HG02973 (cell line): ENCODE measurements at regions not wholly inside any gene's neighbourhood (a gene's known extent, or its start where the extent isn't known, plus 50 kb on each side); places are given as distances from the start of the nearest gene placed in this dataset.
"Not testable (repeated sequence)": the region's sequence is repeated elsewhere in the genome, so short reads cannot be mapped to it uniquely, and the experiment has no call there.

ENCODE experiments used
- ATAC-seq: cut with Tn5 transposase; IDR thresholded peaks from one replicate; pipeline ENCODE4 v1.9.1; 2021; ENCODE audit warnings: moderate library complexity; ENCODE audit not compliant: unreplicated experiment

DNA sequence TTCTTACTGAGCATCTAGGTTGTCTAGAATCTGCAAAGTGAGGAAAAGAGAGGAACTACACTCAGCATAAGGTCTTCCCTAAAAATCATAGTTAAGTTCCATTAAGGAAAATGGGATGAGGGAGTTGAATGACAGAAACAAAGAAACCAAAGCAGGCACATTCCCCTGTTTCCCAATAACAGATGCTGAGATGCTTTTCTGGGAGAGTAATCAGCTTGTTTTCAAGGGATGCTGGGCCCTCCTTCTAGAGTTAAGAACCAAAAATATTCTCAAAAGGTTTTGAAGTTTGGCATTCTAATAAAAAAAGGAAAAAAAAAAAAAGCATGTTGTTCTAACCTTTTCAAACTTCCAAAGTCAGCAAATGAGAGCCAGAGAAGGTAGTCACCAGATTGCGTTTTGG is 105.2 kb upstream of the ZNF648 start:
- no peak for ATAC-seq

DNA sequence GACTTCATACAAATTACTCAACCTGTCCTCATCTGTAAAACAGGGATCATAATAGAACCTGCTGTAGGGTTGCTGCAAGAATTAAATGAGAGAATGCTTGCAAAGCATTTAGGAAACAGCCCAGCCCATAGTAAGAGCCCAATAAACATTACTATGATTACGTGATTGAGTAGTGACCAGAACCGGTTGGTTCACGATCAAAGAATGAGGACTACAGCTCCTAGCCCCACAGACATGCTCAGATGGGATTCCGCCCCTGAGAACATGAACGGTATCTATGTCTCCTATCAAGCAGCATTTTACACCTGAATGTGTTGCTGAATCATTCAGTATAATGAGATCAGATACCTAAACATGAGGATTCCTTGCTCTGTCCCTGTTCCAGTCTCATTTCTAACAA is 104.8 kb upstream of the ZNF648 start:
- ATAC-seq, result no peak

DNA sequence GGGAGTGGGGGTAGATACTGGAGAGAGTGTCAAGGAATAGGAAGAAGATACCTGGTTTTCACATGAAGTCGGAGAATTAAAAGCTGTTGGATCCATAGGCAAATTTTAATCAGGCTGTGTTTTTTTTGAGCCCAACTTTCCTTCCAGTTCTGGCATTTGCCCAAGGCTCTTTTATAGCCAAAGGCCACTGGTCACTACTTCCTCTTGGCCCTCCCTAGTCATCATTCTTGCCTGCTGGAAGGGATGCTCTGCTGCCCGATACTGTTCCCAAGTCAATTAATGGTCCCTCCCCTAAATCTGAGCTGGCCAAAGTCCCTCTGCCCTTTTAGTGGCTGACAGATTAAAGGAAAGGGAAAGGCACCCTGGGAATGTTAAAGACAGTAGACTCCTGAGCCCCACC is 102.8 kb upstream of the ZNF648 start:
- ATAC-seq, result no peak

DNA sequence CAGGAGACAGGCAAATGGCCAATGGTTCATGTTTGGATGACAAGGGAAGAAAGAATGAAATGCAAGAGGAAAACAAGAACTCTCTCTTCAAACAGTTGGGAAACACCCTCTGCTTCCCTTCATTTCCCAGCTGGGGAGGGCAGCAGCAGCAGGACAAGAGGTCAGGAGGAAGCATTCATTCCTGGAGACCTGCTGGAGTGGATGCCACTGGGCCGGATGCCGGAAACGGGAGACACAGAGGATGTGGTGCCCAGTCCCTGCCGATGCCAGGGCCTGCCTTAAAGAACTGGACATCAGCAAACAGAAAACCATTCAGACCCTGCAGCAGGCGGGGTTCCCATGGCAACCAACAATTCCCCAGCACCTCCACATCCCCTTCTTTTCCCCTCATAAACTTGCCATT is 102.3 kb upstream of the ZNF648 start:
- no peak for ATAC-seq

DNA sequence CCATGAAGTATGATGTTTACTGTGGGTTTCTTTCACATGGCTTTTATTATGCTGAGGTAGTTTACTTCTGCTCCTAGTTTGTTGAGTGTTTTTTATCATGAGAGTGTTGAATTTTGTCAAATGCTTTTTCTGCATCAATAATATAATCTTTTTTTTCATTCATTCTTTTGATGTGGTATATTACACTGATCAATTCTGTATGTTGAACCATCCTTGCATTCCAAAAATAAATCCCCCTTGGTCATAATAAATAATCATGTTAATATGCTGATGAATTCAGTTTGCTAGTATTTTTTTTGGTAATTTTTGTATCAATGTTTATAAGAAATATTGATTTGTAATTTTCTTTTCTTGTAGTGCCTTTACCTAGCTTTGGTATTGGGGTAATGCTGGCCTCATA is 97.9 kb upstream of the ZNF648 start:
- ATAC-seq, result no peak

DNA sequence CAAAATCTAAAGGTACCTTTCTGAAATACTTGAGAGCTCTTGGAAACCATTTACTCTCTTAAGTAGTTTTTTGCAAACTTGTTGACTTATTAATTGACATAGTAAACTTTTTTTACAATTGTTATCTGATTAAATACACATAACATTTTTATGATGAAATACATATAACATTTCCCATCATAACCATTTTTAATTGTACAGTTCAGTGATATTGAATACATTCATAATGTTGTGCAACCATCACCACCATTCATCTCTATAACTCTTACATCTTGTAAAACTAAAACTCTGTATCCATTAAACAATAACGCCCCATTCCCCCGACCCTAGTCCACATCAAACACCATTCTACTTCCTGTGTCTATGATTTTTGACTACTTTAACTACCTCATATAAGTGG is 95.7 kb upstream of the ZNF648 start:
- no peak for ATAC-seq

DNA sequence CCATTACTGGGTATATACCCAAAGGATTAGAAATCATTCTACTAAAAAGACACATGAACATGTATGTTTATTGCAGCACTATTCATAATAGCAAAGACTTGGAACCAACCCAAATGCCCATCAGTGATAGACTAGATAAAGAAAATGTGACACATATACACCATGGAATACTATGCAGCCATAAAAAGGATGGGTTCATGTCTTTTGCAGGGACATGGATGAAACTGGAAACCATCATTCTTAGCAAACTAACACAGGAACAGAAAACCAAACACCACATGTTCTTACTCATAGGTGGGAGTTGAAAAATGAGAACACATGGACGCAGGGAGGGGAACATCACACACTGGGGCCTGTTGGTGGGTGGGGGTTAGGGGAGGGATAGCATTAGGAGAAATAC is 92.9 kb upstream of the ZNF648 start:
- not testable (repeated sequence) for ATAC-seq

DNA sequence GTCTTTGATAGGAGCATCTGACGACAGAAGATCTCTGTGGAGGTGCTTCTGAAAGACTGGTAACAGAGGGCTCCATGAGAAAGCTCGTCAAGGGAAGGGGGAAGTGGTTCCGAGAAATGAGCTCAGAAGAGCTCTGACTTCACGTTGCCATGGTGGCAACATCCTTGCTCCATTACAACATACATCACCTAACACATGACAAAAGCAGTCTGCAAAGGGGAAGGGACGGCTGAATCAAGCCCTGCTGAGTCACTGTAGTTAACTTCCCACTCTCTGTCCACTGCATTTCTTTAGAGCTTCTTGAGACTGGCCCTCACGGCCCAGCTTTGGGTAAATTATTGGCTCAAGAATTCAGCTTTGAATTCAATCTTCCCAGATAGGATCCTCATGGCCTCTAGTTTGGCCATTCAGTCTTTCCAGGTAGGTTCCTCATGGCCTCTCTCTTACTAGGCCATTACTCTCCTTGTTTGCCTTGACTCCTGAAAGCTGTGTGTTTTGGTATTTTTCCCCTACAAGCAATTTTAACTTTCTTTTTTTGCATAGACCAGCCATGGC is 88.0 kb upstream of the ZNF648 start:
- ATAC-seq, result no peak

DNA sequence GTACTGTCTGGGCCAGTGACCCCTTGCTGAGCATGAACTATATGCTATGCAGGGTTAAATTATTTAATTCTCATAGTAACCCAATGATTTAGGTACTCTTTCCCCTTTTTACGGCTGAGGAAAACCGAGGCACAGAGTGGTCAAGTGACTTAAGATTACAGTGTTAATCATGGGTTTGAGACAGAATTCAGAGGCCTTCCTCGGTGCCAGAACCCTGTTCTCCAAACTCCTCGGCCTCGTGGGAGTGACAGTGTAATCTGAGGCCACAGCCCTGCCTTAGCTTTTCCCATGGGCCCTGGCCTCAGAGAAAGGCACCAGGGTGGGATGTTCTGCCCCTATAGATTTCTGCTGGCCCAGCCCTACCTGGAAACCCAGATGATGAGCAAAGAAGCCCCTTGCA is 86.4 kb upstream of the ZNF648 start:
- no peak for ATAC-seq

DNA sequence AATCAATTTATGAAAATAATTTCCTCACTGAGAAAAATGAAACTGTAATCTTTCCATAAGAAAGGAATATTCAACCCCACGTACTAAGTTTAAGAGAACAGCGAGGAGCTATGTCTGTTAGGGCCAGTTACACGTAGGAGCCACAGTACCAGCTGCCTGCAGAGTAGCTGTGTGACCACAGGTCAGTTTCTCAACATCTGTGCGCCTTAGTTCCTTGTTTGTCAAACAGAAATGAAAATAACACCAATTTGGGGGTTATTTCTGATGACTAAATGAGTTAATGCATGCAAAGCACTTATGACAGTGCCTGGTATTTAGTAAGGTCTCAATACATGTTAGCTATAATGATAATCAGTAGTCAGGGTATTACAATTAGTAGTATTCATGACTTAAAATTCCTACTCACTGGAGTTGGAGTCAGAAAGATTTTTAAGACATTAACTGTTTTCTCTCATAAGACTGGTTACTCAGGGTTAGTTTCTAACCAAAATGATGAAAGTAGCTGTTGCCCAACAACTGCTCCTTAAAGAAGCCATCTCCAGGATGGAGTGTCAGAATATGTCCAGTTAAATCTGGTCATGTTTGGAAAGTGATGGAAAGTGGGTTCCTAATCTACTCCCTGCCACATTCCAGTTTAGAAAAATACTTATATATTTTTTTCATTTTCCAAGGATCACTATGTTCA is 85.8 kb upstream of the ZNF648 start:
- ATAC-seq, result peak; percentile 88

DNA sequence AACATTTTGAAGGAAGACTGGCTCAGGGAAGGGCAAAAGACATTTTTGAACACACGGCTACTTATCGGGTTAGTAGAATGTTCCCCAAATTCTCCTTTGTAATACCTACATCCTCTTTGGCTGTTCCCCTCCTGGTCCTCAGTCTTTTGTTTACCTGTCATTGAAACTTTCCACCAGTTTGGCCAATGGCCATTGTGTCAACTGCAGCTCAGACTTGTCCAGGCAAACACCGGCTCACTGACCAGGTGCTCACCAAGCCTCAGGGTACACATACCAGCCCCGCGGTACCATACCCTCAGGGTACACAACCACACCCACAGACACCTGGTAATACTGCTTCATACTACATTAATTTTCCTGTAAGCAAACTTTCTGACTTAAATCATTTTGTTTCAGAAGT is 84.8 kb upstream of the ZNF648 start:
- no peak for ATAC-seq

DNA sequence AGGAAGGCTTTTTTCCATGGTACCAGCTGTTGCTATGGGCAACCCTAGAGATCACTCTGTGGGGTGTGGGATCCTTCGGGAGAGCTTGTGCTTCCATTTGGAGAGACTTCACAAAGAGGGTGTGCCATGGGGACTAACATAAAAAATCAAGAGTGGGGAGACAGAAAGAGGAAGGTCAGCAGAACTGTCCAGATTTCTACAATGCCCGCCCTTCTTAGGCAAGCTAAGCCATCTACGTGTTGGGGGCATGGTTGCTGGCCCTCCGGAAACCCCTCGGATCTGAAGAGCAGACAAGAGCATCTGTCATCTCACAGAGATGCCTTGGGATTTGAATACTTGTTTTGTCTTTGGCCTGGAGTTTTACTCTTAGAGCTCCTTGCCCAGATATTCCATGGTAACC is 83.9 kb upstream of the ZNF648 start:
- ATAC-seq, result no peak

DNA sequence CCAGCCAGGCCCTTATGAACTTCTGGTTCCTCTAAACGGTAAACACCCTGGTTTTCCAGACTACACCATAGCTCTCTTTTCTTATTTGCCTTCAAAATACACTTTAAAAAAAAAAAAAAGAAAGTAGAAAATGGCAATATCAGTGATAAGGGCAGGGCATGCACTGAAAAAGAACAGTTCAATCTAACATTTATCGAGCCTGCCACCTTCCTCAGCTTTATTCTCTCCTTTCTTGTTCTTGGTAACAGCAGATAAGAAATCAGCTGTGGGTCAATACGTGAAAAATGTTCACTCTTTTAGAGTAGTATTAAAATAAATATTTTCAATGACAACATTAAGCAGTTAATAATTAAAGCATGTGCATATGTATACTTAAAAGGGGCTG is 83.1 kb upstream of the ZNF648 start:
- no peak for ATAC-seq

DNA sequence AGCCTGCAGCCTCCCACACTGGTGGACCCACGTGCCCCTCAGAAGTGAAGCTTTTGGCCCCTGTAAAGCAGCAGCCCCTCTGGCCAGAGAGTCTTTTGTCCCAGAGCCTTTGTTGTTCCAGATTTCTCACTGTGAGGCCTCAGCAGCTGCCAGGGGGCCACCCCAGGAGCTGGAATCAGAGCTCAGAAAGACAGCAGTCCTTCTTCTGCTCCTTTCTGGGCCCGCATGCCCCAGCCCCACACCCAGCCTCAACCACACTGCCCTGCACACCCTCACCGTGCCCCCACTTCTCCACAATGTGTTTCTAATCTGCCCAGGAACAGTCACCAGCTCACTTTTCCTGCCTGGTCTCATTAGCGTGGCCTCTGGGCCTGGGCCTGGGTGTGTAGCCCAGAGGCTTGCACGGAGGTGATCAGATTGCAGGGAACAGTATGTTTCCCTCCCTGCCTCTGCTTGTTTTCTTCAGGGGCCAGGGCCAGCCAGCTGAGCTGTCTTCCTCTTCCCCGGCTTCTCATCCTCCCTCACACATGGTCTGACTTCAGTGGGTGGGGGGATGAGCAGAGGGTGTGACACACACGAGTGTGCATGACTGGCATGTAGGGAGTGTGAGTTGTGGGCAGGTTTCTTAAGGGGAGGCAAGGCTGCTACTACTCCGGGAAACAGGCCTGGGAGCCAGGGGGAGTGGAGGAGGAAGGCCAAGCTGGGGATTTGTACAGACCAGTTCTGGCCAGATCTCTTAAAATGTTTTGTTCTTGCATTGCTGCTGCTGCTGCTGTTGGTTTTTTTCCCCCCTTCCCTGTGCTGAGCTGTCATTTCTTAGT is 82.5 kb upstream of the ZNF648 start:
- no peak for ATAC-seq

DNA sequence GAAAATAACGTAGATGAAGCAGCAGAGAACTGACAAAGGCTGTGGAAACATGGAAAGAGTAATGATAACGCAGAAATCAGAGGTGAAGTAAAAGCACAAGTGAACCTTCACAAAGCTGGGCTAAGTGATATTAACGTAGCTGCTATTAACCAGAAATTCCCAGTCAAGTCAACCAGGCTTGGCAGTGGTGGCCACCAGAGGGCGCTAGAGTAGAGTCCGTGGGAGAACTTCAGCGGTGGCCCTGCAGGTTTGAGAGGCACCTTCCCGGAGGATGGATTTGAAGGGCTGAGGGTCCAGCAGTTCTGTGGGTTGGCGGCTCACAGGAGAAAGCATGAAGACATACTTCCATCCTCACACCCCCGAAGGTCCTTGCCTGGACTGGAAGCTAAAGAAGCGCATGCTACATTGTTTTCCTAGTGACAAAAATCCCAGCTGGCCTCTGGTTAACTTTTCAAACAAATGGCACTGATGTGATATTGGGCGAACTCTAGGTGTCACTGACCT is 81.7 kb upstream of the ZNF648 start:
- no peak for ATAC-seq

DNA sequence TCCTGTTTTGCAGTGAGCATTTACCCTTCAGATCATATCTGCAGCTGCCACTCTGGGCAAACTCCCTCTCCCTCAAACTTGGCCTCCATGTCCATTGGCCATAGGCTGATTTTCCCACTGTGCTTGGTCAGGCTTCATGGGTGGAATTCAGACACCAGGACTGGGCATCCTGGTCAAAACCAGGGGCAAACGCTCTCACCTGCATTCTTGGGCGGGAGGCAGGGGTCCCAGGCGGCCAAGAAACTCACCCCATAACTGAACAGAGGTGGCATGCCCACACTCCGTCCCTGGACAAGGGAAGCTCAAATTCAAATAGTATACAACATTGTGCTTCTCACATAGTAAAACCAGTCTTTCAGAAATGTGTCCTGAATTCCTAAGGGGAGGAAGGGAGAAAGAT is 81.1 kb upstream of the ZNF648 start:
- no peak for ATAC-seq

DNA sequence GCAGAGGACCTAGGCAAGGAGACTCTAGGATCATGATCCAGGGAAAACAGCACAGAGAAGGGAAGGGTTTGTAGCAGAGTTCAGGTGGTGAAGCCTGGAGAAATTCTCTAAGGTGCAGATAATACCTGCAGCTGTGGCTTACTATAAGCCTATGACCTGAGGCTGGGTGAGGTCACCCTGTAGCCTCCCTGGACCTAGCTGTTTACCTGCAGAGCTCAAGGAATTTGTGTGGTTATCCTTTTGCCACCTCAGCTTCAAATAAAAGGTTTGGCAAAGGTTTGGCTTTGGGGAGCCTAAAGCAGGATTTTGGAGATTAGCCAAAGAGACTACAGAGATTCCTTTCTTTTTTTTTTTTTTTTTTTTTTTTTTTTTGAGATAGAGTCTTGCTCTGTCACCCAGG is 79.5 kb upstream of the ZNF648 start:
- ATAC-seq, result no peak

DNA sequence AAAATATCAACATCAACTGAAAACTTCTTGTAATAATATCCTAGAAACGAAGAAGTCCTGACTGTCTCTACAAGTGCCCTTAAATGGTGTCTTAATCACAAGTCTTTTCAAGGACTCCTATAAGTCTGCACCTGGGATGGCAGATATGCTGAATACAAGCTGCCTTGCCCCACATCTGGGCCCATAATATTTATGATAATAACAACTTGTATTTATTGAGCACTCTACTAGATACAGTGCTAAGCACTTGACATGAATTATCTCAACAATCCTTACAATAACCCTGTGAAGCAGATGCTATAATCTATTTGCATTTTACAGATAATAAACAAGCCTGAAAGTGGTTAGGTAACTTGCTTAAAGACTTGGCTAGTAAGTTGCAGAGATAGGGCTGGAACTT is 78.0 kb upstream of the ZNF648 start:
- no peak for ATAC-seq

DNA sequence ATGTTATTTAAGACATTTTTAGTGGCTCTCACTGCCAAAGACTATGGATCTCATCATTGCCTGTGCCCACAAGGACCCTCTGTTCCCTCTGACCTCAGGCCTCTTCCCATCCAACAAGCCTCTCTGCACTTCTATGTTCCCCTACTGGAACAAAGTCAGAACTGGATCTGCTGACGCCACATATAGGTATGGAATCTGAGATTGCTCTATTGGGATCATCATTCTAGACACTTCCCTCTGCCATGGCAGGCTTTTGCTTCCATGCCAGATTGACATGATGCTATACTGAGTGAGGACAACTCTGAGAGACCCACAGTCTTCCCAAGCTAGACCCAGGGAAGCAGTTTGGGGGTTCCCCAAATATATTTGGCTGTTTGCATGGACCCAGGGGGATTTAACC is 76.0 kb upstream of the ZNF648 start:
- no peak for ATAC-seq

DNA sequence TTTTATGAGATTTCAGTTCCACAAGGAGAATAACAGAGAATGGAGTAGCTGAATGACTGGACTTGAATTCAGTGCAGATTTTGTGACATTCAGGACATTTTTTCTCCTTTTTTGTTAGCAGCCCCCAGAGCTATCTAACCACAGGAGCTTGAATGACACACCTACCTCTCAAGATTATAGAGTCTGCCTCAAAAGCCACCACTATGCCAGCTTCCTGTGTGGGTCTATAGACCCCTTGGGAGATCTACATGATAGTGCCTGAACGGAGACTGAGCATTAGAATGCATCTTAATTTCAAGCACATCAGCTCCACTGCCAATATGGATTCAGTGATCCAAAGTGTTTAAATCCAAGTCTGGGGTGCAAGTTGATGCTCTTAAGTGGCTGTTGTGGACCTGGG is 74.4 kb upstream of the ZNF648 start:
- ATAC-seq, result no peak

DNA sequence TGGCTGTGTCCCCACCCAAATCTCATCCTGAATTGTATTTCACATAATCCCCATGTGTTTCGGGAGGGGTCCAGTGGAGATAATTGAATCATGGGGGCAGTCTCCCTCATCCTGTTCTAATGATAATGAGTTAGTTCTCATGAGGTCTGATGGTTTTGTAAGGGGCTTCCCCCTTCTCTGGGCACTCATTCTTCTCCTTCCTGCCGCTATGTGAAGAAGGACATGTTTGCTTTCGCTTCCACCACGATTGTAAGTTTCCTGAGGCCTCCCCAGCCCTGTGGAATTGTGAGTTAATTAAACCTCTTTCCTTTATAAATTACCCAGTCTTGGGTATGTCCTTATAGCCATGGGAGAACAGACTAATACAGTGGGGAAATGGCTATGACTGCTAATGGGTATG is 72.7 kb upstream of the ZNF648 start:
- no peak for ATAC-seq

DNA sequence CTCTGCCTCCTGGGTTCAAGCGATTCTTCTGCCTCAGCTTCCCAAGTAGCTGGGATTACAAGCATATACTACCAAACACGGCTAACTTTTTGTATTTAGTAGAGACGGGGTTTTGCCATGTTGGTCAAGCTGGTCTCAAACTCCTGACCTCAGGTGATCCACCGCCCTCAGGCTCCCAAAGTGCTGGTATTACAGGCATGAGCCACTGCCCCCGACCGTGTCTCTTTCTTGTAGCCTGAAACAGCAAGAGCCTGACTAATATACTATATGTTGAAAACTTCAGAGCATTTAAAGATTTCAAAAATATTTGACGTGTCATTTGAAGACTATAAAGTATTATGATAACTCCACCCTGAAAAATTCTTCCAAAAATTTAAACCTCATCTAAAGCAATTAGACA is 71.7 kb upstream of the ZNF648 start:
- ATAC-seq, result no peak
